ENCODE measurements at regions not wholly inside any gene's neighbourhood (a gene's known extent, or its start where the extent isn't known, plus 50 kb on each side); places are given as distances from the start of the nearest gene placed in this dataset.

DNA sequence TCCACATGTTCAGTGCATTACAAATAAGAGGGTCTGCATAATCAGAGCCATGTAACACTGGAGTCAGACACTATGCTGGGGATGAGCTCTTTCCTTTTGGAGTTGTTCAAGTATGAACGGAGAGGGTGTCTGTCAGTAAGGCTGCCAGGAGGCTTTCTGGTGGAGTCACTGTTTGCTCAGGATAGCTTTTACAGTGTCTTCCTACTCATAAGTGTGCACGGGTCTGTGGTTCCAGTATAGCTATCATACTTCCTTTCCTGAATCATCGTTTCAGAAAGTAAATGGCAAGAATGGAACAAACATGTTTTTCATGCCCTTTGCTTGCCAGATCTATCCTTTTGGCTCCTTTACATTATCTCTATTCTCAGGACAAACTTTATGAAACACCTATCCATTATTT, 152.7 kb upstream of the CDH11 start:
- TF ChIP-seq, protein P1, sequence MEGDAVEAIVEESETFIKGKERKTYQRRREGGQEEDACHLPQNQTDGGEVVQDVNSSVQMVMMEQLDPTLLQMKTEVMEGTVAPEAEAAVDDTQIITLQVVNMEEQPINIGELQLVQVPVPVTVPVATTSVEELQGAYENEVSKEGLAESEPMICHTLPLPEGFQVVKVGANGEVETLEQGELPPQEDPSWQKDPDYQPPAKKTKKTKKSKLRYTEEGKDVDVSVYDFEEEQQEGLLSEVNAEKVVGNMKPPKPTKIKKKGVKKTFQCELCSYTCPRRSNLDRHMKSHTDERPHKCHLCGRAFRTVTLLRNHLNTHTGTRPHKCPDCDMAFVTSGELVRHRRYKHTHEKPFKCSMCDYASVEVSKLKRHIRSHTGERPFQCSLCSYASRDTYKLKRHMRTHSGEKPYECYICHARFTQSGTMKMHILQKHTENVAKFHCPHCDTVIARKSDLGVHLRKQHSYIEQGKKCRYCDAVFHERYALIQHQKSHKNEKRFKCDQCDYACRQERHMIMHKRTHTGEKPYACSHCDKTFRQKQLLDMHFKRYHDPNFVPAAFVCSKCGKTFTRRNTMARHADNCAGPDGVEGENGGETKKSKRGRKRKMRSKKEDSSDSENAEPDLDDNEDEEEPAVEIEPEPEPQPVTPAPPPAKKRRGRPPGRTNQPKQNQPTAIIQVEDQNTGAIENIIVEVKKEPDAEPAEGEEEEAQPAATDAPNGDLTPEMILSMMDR (IDR thresholded peaks at IDR 0.05 in 2 of 3, conservative IDR thresholded peaks at IDR 0.05 in 1 of 3; ENCODE audit: borderline replicate concordance in 1 of 3, insufficient read depth in 1 of 3, low read depth in 2 of 3, low read length in 2 of 3) = no peak
- TF ChIP-seq, protein P2, sequence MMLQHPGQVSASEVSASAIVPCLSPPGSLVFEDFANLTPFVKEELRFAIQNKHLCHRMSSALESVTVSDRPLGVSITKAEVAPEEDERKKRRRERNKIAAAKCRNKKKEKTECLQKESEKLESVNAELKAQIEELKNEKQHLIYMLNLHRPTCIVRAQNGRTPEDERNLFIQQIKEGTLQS (IDR thresholded peaks at IDR 0.05) = no peak
